ENCODE measurements at regions not wholly inside any gene's neighbourhood (a gene's known extent, or its start where the extent isn't known, plus 50 kb on each side); places are given as distances from the start of the nearest gene placed in this dataset.

DNA sequence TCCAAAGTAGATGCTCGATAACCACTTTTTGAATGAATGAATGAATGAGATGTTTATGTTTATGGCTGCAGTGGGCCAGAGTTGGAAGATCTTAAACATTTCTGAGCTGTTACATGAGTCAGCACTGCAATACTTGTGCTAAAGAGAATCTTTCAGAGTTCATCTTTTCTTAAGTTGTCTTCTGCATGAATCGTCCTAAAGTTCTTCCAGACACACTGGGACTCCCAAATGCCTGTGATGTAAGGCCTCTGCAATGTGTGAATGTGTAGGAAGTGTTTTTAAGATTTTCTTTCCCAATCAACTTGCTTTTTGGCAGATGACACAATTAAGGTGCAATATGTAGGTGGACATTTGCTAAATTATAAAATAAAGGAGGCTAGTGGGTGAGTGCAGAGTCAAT, 50.3 kb upstream of the TRIM9 start:
- no peak for DNase-seq (ENCODE audit: low read depth in 3 of 3, low spot score in 2 of 3)

DNA sequence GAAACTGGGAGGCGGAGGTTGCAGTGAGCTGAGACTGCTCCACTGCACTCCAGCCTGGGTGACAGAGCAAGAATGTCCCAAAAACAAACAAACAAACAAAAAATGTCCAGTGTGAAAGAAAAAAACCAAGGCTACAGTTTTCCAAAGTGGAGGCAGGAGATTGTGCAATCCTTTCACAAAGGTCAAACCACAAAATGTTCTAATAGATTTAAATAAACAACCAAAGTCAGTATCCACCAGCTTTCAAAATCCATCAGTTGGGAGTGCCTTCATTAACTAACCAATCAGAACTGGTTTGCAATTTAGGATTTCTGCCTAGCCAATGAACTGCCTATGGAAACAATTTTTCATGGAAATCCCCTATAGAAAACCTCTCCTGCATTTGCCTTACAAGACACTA, 52.3 kb upstream of the TRIM9 start:
- no peak for DNase-seq (ENCODE audit: low read depth in 3 of 3, low spot score in 2 of 3)

DNA sequence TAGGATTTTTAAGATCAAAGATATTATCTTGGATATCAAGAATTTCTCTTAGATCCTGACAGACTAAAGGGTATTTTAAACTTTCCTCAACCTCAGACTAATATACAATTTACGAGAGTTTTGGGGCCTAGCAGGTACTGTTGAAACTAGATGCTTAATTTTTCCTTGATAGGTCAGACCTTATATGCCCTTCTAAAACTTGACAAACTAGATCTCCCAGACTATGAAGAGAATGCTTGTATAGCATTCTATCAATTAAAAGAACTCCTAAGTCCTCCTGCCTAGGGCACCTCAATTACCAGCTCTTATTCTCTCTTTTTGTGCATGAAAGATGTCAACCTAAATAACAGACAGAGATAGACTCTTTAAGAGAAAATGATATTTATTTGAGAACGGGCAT, 60.4 kb upstream of the TRIM9 start:
- no peak for DNase-seq (ENCODE audit: low read depth in 3 of 3, low spot score in 2 of 3)

DNA sequence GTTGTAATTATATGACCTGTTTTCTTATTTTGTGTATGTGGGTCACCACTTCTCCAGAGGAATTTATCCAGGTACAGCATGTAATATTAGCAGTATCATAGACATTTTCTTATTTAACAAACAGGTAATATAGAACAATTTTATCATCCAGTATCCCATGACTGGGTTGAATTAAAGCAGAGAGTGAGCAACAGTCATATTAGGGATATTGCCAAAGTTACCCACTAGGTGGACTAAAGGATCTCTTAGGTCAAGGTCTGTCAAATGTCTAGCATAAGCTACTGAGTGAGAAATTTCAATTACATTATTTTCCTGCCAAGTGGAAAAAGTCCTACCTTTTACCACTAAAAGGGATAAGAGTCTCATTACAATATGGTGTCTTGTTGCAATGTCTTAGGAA, 62.1 kb upstream of the TRIM9 start:
- no peak for DNase-seq (ENCODE audit: low read depth in 3 of 3, low spot score in 2 of 3)

DNA sequence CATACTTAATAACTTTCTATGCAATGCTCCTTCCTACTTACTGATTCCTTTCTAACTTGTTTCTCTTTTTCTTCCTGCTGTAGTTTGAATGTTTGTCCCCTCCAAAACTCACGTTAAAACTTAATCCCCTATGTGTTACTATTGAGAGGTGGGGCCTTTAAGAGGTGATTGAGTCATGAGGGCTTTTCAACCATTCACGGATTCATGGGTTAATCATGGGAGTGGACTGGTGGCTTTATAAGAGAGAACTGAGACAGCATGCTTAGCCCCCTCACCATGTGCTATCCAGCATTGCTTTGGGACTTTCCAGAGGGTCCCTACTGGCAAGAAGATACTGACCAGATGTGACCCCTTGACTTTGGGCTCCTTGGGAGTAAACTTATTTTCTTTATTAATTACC, 66.0 kb upstream of the TRIM9 start:
- DNase-seq (ENCODE audit: low read depth in 3 of 3, low spot score in 2 of 3) = no peak

DNA sequence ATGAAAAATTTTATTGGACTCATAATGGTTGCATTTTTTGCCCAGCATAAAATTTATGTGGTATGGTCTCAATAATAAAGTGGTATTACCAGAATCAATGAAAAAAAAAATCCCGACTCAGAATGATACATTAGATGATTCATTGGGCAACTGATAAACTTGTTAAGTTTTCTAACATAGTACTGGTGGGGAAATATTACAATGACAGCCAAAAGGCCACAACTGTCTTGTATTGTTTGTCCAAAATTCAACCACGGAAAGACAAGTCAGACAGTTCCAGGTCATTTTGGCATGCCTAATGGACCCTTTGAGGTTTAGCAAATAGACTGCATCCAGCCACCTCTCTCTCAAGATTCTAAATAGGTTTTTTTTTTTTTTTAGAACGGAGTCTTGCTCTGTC, 70.5 kb upstream of the TRIM9 start:
- DNase-seq (ENCODE audit: low read depth in 3 of 3, low spot score in 2 of 3) = no peak

DNA sequence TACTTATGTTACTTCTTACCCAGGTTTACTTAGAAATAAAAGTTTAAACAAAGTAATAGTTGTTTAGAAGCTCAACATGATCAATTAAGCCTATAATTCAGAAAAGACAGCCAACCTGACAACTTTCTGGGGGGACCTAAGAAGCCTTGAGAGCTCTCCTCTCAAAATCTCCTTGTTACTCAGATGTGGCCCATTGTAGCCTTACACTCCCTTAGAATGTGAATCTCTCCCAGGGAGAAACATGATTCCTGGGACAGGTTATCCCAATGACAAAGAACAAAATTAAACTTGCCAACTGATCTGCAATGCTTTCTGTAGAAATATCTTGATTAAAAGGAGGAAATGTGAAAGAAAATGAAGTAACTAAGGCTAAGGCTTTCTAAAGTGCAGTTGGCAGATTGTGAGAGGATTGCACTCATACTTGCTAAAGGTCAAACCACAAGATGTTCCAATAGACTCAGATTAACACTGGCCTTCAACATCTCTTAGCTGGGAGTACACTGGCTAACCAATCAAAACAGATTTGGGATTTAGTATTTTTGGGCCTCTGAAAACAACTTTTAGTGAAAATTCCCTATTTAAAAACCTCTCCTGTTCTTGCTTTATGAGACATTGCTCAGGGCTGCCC, 72.3 kb upstream of the TMX1 start:
- no peak for DNase-seq (ENCODE audit: low read depth in 3 of 3, low spot score in 2 of 3)

DNA sequence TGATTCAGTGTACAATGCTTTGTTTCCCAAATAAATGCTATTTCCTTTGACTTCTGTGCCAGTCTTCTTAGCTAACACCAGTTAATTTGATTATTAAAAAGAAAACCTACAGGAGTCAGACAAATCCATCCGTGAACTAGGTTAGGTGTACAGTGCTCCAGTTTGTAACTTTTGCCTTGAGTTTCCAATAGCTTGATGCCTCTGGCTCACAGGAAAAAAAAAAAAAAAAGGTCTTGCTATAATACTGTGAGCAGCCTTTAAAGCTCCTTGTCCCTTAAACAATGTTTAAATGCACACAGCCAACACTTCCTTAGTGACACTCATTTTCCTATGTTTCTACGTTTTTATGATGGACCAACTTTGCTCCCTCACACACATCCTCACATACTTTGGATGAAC, 71.8 kb upstream of the TMX1 start:
- DNase-seq (ENCODE audit: low read depth in 3 of 3, low spot score in 2 of 3) = no peak

DNA sequence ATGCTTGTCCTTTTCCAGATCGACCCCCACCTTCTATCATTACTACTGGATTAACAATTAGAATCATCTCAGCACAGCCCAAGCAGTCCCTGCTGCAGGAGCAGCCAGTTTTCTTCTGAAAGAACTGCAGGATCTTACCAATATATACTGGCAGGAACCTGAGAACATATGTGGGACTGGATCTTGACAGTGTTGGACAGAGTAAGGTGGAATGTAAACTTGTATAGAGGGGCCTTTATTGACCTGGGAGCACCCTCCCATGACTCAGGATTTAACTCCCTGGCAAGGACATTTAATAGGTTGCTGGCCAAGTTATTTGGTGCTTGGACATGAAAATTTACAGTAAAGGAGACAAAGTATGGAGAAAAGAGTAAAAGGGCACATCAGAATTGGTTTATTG, 66.2 kb upstream of the TMX1 start:
- no peak for DNase-seq (ENCODE audit: low read depth in 3 of 3, low spot score in 2 of 3)

DNA sequence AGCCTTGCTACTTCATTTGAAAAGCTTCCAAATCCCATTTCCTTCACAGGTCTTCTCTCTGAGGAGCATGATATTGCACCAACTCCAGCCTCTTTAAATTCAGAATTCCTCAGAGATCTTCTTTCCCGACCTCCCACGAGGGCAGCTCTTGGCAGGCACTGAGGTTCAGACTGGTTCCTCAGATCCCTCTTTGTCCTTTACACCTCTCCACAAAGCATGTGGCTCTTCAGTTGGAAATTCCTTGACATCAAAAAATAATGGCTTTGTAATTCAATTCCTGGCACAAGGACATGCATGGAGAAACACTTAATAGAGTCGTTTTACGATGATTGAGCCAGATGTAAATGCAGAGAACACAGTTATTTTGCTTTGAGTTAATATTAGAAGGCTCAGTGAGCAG, 63.2 kb upstream of the TMX1 start:
- peak; percentile 14 to 29 (median 23) for DNase-seq (ENCODE audit: low read depth in 3 of 3, low spot score in 2 of 3)

DNA sequence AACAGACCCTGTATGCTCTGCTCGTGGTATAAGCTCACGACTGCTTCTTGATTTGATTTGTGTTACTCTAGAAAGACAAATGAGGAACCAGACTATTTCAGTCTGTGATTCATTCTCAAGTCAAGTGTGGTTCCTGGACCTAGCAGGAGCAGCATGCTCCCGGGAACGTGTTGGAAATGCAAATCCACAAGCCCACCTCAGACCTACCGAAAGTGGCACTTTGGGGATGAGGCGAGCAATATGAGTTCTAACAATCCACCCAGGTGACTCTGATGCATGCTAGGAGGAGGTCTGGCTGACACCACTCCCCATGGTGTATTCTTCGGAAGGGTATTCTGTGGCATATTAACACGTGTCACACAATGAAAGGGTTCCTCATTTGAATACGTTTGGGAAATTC, 59.5 kb upstream of the TMX1 start:
- DNase-seq (ENCODE audit: low read depth in 3 of 3, low spot score in 2 of 3) = no peak

DNA sequence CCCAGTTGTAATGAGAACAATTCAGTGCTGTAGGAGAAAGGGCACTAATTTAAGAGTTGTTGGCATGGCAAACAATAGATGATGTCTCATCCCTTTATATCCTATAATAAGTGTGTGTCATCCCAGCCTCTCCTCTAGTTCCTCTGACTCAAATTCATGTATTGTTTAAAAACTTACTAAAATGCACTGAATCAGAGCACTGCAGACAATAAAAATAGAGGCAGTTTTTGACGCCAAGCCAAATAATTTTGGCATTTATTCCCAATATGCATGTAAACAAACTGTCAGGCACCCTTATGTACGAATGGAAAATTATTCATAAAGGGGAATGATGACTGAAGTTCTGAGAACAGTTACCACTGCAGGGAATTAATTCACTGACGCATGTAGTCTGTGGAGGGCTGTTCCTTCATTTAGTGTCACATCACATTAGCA, 57.9 kb upstream of the TMX1 start:
- DNase-seq (ENCODE audit: low read depth in 3 of 3, low spot score in 2 of 3) = no peak

DNA sequence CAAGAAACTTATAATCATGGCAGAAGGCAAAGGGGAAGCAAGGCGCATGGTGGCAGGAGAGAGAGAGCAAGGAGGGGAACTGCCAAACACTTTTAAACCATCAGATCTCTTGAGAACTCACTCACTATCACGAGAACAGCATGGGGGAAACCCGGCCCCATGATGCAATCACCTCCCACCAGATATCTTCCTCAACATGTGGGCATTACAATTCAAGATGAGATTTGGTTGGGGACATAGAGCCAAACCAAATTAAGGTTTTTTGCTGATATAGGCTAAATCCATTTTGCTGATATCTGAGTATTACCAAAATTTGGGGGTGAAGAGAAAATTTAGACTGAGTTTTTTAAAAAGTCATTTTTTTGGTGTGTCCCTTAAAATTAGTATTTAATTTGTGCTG, 54.9 kb upstream of the TMX1 start:
- no peak for DNase-seq (ENCODE audit: low read depth in 3 of 3, low spot score in 2 of 3)

DNA sequence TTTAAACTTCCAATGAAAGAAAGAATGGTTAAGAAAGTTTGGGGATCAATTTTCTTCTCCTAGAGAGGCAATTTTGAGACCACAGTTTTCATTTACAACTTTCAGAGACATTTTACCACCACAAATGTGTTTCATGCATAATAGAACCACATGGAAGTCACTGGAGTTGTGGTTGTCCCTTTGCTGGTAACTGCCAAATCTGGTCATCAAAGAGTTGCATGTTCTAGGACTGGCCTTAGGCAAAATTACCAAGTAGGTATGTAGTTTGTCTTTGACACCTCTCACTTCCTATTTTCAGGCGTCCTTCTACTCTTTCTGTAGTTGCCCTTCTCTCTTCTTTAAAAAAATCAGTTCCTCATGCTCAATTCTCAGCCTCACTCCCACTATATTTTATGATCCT, 54.3 kb upstream of the TMX1 start:
- DNase-seq (ENCODE audit: low read depth in 3 of 3, low spot score in 2 of 3) = no peak

DNA sequence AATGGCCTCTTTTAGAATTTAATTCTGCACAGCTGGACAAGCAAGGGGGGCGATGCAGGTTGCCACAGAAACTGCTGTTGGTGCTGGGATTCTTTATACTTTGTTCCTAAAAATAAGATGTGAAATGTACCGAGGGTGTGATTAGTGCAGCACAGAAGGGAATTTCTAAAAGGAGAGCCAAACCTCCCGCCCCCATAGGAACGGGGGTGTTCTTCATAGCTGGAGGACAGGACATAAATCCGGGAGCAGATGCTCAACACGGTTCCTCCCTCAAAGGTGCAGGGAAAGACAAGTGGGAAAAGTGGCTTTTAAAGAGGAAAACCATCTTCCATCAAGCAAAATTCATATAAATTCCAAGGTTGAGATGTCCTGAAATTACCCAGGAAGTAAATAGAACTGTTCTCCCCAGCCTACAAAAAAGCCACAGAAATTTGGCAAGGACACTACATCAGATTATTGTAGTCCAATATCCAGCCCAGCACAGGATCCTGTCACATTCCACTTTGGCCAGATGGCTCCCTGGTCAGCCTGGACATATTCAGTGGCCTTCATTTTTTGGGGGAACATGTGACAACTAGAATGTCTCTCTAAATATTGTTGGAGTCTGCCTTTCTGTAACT, 51.4 kb upstream of the TMX1 start:
- DNase-seq (ENCODE audit: low read depth in 3 of 3, low spot score in 2 of 3) = no peak

DNA sequence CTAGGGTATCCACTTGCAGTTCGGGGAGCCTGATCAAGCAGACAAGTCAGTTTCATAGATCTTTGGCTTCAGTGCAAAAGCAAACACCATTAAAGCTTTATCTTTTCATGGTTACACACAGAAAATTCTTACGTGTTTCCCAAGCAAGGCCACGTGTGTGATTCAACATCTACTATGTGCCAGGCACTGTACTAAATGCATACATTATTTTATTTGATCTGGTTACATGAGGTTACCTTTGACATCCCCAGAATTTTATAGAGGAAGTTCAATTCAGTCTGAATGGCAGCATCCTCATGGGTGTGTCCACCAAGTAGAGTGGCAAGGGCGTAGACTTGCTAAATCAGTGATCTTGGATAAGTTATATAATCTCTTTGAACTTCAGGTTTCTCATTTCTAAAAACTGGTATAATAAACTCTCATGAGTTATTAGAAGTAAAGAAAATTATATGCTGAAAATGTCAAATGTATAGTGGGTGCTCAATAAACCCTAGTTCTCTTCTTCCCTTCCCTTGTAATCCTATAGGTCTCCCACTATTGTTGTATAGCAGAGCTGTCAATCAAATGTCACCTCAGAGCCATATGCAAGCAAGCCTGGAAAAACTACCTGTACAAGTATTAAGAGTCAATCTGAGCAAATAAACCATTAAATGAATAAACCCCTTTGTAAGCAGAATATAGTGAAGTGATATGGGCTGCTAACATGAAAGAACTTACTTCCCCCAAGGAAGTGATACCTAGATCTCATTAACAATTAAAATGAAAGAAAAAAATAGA, 50.3 kb upstream of the TMX1 start:
- no peak for DNase-seq (ENCODE audit: low read depth in 3 of 3, low spot score in 2 of 3)

All from right renal cortex interstitium (tissue), 3 donors.